IPS-20b (cell line): ENCODE measurements at regions not wholly inside any gene's neighbourhood (a gene's known extent, or its start where the extent isn't known, plus 50 kb on each side); places are given as distances from the start of the nearest gene placed in this dataset.
"Not testable (repeated sequence)": the region's sequence is repeated elsewhere in the genome, so short reads cannot be mapped to it uniquely, and the experiment has no call there.

Source experiments
- H3K27ac ChIP-seq: one replicate; pipeline ENCODE4 v1.5.1; 2013; ENCODE audit warnings: low read length
- H3K27me3 ChIP-seq: 2 replicates; pipeline ENCODE4 v1.6.1; 2013; ENCODE audit warnings: mild to moderate bottlenecking, low read length, inconsistent platforms; ENCODE audit not compliant: insufficient read depth
- H3K36me3 ChIP-seq: 2 replicates; pipeline ENCODE4 v1.6.1; 2013; ENCODE audit warnings: low read depth, mild to moderate bottlenecking, inconsistent platforms, low read length, moderate library complexity; ENCODE audit not compliant: insufficient read depth
- H3K4me1 ChIP-seq: 2 replicates; pipeline ENCODE4 v1.6.1; 2013; ENCODE audit warnings: mild to moderate bottlenecking, control low read depth, inconsistent platforms, low read length, moderate library complexity; ENCODE audit not compliant: insufficient read depth
- H3K4me3 ChIP-seq: 2 replicates; pipeline ENCODE4 v1.5.1; 2013; ENCODE audit warnings: mild to moderate bottlenecking, low read length, inconsistent platforms
- H3K9ac ChIP-seq: 2 replicates; pipeline ENCODE4 v1.6.1; 2013; ENCODE audit warnings: low read depth, mild to moderate bottlenecking, inconsistent platforms, low read length, moderate library complexity
- H3K9me3 ChIP-seq: 2 replicates; pipeline ENCODE4 v1.6.1; 2013; ENCODE audit warnings: mild to moderate bottlenecking, low read depth, low read length, inconsistent platforms; ENCODE audit not compliant: insufficient read depth

- Histone ChIP-seq H3K4me1 (no peaks in the 10 kb centered on the region), H3K27me3 (no peaks in the 10 kb centered on the region), H3K27ac (no peak overlapping the region), H3K36me3 (no peaks in the 10 kb centered on the region), H3K9ac (no peak overlapping the region), H3K9me3 (no peaks in the 10 kb centered on the region), H3K4me3 (no peak overlapping the region)
Observed at GRCh38 chr4:138444260-138444659, 202.1 kb upstream of the SLC7A11 start.

- Histone ChIP-seq H3K9me3 (no peaks in the 10 kb centered on the region), H3K4me3 (no peak overlapping the region), H3K36me3 (no peaks in the 10 kb centered on the region), H3K27me3 (no peaks in the 10 kb centered on the region), H3K27ac (no peak overlapping the region), H3K4me1 (no peaks in the 10 kb centered on the region), H3K9ac (no peak overlapping the region)
Observed at GRCh38 chr4:138439143-138439581, 197.0 kb upstream of the SLC7A11 start.

- Histone ChIP-seq H3K4me1 (no peaks in the 10 kb centered on the region), H3K36me3 (no peaks in the 10 kb centered on the region), H3K27me3 (no peaks in the 10 kb centered on the region), H3K27ac (no peak overlapping the region), H3K4me3 (no peak overlapping the region), H3K9me3 (no peaks in the 10 kb centered on the region), H3K9ac (no peak overlapping the region)
Observed at GRCh38 chr4:138438608-138439007, 196.5 kb upstream of the SLC7A11 start.

GRCh38 chr4:138437263-138437851 is 195.2 kb upstream of the SLC7A11 start:
- H3K27me3 ChIP-seq, result no peaks in the 10 kb centered on the region
- no peaks in the 10 kb centered on the region for H3K4me1 ChIP-seq
- peaks cover 6% of the 10 kb centered on the region; the same call in 1 of the 2 replicates for H3K9me3 ChIP-seq
- no peak overlapping the region for H3K4me3 ChIP-seq
- H3K9ac ChIP-seq, result no peak overlapping the region
- no peaks in the 10 kb centered on the region for H3K36me3 ChIP-seq
- H3K27ac ChIP-seq, result no peak overlapping the region

GRCh38 chr4:138435733-138436132 is 193.6 kb upstream of the SLC7A11 start:
- H3K9me3 ChIP-seq, H3K4me3 ChIP-seq, H3K27me3 ChIP-seq, H3K9ac ChIP-seq, H3K36me3 ChIP-seq, H3K27ac ChIP-seq, H3K4me1 ChIP-seq: not testable (repeated sequence)

- H3K4me3 ChIP-seq, H3K27ac ChIP-seq, H3K9ac ChIP-seq, H3K36me3 ChIP-seq, H3K4me1 ChIP-seq, H3K27me3 ChIP-seq, H3K9me3 ChIP-seq: not testable (repeated sequence)
Observed at GRCh38 chr4:138435046-138435445, 192.9 kb upstream of the SLC7A11 start.

GRCh38 chr4:138428611-138429010 is 186.5 kb upstream of the SLC7A11 start:
- Histone ChIP-seq H3K27me3 (no peaks in the 10 kb centered on the region), H3K27ac (no peak overlapping the region), H3K4me3 (no peak overlapping the region), H3K4me1 (no peaks in the 10 kb centered on the region), H3K9ac (no peak overlapping the region), H3K36me3 (no peaks in the 10 kb centered on the region), H3K9me3 (peaks cover 7% of the 10 kb centered on the region; the same call in 1 of the 2 replicates)

GRCh38 chr4:138426786-138427185 is 184.6 kb upstream of the SLC7A11 start:
- no peaks in the 10 kb centered on the region for H3K4me1 ChIP-seq
- no peaks in the 10 kb centered on the region for H3K36me3 ChIP-seq
- no peak overlapping the region for H3K4me3 ChIP-seq
- H3K9ac ChIP-seq, result no peak overlapping the region
- H3K27me3 ChIP-seq, result no peaks in the 10 kb centered on the region
- no peaks in the 10 kb centered on the region for H3K9me3 ChIP-seq
- no peak overlapping the region for H3K27ac ChIP-seq

GRCh38 chr4:138420471-138420870 is 178.3 kb upstream of the SLC7A11 start:
- Histone ChIP-seq H3K4me3 (no peak overlapping the region), H3K27ac (no peak overlapping the region), H3K4me1 (no peaks in the 10 kb centered on the region), H3K36me3 (no peaks in the 10 kb centered on the region), H3K9me3 (no peaks in the 10 kb centered on the region), H3K27me3 (no peaks in the 10 kb centered on the region), H3K9ac (no peak overlapping the region)

GRCh38 chr4:138414202-138414601 is 172.1 kb upstream of the SLC7A11 start:
- no peaks in the 10 kb centered on the region for H3K9me3 ChIP-seq
- no peak overlapping the region for H3K27ac ChIP-seq
- H3K4me1 ChIP-seq, result no peaks in the 10 kb centered on the region
- H3K27me3 ChIP-seq, result no peaks in the 10 kb centered on the region
- H3K4me3 ChIP-seq, result no peak overlapping the region
- H3K36me3 ChIP-seq, result no peaks in the 10 kb centered on the region
- no peak overlapping the region for H3K9ac ChIP-seq

GRCh38 chr4:138413273-138413672 is 171.1 kb upstream of the SLC7A11 start:
- Histone ChIP-seq H3K27ac (no peak overlapping the region), H3K36me3 (no peaks in the 10 kb centered on the region), H3K4me3 (no peak overlapping the region), H3K27me3 (no peaks in the 10 kb centered on the region), H3K9ac (no peak overlapping the region), H3K4me1 (peaks cover 4% of the 10 kb centered on the region; the same call in 1 of the 2 replicates), H3K9me3 (no peaks in the 10 kb centered on the region)

GRCh38 chr4:138412847-138413246 is 170.7 kb upstream of the SLC7A11 start:
- Histone ChIP-seq H3K4me3 (no peak overlapping the region), H3K9ac (no peak overlapping the region), H3K4me1 (peaks cover 4% of the 10 kb centered on the region; the same call in 1 of the 2 replicates), H3K9me3 (no peaks in the 10 kb centered on the region), H3K36me3 (no peaks in the 10 kb centered on the region), H3K27ac (no peak overlapping the region), H3K27me3 (no peaks in the 10 kb centered on the region)
